ENCODE measurements at regions not wholly inside any gene's neighbourhood (a gene's known extent, or its start where the extent isn't known, plus 50 kb on each side); places are given as distances from the start of the nearest gene placed in this dataset.
A peak's percentile ranks its signal among the peaks of the same experiment; 100 is the strongest.
"Not testable (repeated sequence)": the region's sequence is repeated elsewhere in the genome, so short reads cannot be mapped to it uniquely, and the experiment has no call there.

DNA sequence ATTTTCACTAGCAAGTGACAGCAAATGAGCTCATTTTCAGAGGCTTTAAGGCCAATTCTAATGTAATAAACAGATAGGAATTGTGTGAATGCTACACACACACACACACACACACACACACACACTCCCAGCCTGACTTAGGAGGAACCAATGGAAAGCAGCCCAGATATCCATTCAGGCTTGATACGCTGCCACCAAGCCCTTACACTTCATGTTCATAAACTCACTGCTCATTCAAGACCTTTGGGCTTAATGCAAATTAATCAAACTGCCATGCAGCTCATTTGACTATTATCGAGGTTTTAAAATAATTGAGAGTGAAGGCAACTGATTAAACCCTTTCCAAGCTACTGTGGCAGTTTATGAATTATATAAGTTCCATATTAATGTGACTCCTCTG is 298.9 kb upstream of the NCKAP5 start:
- Mint-ChIP-seq H3K4me3 (ENCODE audit: unreplicated experiment) (no peak overlapping the region), H3K4me1 (ENCODE audit: low read depth, unreplicated experiment) (no peaks in the 10 kb centered on the region), H3K27ac (ENCODE audit: unreplicated experiment) (no peak overlapping the region), H3K27me3 (ENCODE audit: unreplicated experiment) (no peaks in the 10 kb centered on the region), H3K36me3 (ENCODE audit: unreplicated experiment) (no peaks in the 10 kb centered on the region), H3K9me3 (ENCODE audit: unreplicated experiment) (peaks cover 2% of the 10 kb centered on the region)
- TF ChIP-seq, protein P1, sequence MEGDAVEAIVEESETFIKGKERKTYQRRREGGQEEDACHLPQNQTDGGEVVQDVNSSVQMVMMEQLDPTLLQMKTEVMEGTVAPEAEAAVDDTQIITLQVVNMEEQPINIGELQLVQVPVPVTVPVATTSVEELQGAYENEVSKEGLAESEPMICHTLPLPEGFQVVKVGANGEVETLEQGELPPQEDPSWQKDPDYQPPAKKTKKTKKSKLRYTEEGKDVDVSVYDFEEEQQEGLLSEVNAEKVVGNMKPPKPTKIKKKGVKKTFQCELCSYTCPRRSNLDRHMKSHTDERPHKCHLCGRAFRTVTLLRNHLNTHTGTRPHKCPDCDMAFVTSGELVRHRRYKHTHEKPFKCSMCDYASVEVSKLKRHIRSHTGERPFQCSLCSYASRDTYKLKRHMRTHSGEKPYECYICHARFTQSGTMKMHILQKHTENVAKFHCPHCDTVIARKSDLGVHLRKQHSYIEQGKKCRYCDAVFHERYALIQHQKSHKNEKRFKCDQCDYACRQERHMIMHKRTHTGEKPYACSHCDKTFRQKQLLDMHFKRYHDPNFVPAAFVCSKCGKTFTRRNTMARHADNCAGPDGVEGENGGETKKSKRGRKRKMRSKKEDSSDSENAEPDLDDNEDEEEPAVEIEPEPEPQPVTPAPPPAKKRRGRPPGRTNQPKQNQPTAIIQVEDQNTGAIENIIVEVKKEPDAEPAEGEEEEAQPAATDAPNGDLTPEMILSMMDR (IDR thresholded peaks at IDR 0.05; ENCODE audit: partially characterized antibody, unreplicated experiment), result no peak
- DNase-seq, result no peak

- TF ChIP-seq, protein P1 (IDR thresholded peaks at IDR 0.05; ENCODE audit: partially characterized antibody, unreplicated experiment), result no peak
- no peak for DNase-seq
- Mint-ChIP-seq H3K36me3 (ENCODE audit: unreplicated experiment) (no peaks in the 10 kb centered on the region), H3K4me1 (ENCODE audit: low read depth, unreplicated experiment) (no peaks in the 10 kb centered on the region), H3K27me3 (ENCODE audit: unreplicated experiment) (peaks cover 2% of the 10 kb centered on the region), H3K4me3 (ENCODE audit: unreplicated experiment) (no peak overlapping the region), H3K27ac (ENCODE audit: unreplicated experiment) (no peak overlapping the region), H3K9me3 (ENCODE audit: unreplicated experiment) (peaks cover 3% of the 10 kb centered on the region)
Measured at GRCh38 chr2:133871545-133872209, 303.4 kb upstream of the NCKAP5 start.

DNA sequence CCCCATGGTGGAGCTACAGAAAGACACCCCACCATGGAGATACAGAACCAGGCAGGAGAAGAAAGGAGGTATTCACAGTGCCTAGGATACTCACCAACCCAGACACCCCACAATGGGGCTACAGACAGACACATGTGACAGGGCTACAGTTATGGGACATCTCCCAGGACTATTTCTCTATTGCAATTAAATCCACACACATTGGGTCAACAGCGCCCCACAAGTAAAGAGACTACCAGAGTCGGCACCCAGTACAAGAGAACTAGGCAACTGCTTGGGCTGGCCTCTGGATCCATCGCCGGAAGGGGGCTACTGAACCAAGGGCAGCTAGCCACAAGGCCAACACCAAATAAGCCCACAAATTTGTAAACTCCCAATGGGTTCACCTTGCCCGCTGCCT is 310.1 kb upstream of the NCKAP5 start:
- Mint-ChIP-seq H3K36me3 (ENCODE audit: unreplicated experiment) (no peaks in the 10 kb centered on the region), H3K4me3 (ENCODE audit: unreplicated experiment) (no peak overlapping the region), H3K27me3 (ENCODE audit: unreplicated experiment) (no peaks in the 10 kb centered on the region), H3K27ac (ENCODE audit: unreplicated experiment) (no peak overlapping the region), H3K9me3 (ENCODE audit: unreplicated experiment) (no peaks in the 10 kb centered on the region), H3K4me1 (ENCODE audit: low read depth, unreplicated experiment) (no peaks in the 10 kb centered on the region)
- DNase-seq, result no peak
- TF ChIP-seq, protein P1 (IDR thresholded peaks at IDR 0.05; ENCODE audit: partially characterized antibody, unreplicated experiment), result no peak

DNA sequence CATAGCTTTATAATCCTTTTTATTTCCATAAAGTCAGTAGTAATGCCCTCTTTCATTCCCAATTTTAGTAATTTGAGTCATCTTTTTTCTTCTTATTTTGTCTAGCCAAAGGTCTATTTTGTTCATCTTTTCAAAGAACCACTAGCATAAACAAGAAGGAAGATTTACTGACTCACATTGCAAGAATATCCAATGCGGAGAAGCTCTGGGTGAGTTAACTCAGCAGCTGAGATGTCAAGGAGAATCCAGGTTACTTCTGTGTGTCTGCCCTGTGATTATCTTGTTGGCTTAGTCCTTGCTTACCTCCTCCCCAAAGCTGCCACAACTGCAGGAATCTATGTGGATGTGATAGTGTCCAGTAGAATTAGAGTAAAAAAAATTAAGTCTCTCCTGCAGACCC is 311.4 kb upstream of the NCKAP5 start:
- Mint-ChIP-seq H3K27me3 (ENCODE audit: unreplicated experiment) (no peaks in the 10 kb centered on the region), H3K4me3 (ENCODE audit: unreplicated experiment) (no peak overlapping the region), H3K4me1 (ENCODE audit: low read depth, unreplicated experiment) (no peaks in the 10 kb centered on the region), H3K9me3 (ENCODE audit: unreplicated experiment) (no peaks in the 10 kb centered on the region), H3K36me3 (ENCODE audit: unreplicated experiment) (no peaks in the 10 kb centered on the region), H3K27ac (ENCODE audit: unreplicated experiment) (no peak overlapping the region)
- DNase-seq, result no peak
- TF ChIP-seq, protein P1 (IDR thresholded peaks at IDR 0.05; ENCODE audit: partially characterized antibody, unreplicated experiment), result no peak

GRCh38 chr2:133882159-133882558 is 313.9 kb upstream of the NCKAP5 start:
- not testable (repeated sequence) for DNase-seq; H3K27me3 Mint-ChIP-seq (ENCODE audit: unreplicated experiment); H3K4me1 Mint-ChIP-seq (ENCODE audit: low read depth, unreplicated experiment); H3K4me3 Mint-ChIP-seq (ENCODE audit: unreplicated experiment); H3K36me3 Mint-ChIP-seq (ENCODE audit: unreplicated experiment); H3K9me3 Mint-ChIP-seq (ENCODE audit: unreplicated experiment)
- H3K27ac Mint-ChIP-seq (ENCODE audit: unreplicated experiment), result peak overlapping the region; percentile 53

Measured in glutamatergic neuron (in vitro differentiated cells).